GM12864 (cell line): ENCODE measurements at regions not wholly inside any gene's neighbourhood (a gene's known extent, or its start where the extent isn't known, plus 50 kb on each side); places are given as distances from the start of the nearest gene placed in this dataset.

ENCODE experiments used
- DNase-seq: peaks from one replicate; pipeline ENCODE4 v3.0.0-alpha.2; 2011; ENCODE audit warnings: low read depth
- H3K4me3 ChIP-seq: 2 replicates; pipeline ENCODE4 v1.5.1; 2011; ENCODE audit warnings: mild to moderate bottlenecking, low read depth, low read length, control low read depth
- CTCF ChIP-seq: IDR thresholded peaks from 2 replicates; pipeline ENCODE4 v1.5.1; 2011; ENCODE audit warnings: low read depth, mild to moderate bottlenecking, moderate library complexity, low read length, control low read depth, inconsistent platforms; ENCODE audit errors: missing control alignments

- no peak for TF ChIP-seq CTCF
- DNase-seq = no peak
- H3K4me3 ChIP-seq = no peak overlapping the region
Observed at GRCh38 chr11:76729214-76729613, 53.9 kb upstream of the TSKU start.

- no peak for DNase-seq
- TF ChIP-seq CTCF = no peak
- H3K4me3 ChIP-seq = no peak overlapping the region
Observed at GRCh38 chr11:76730887-76731565, 52.1 kb upstream of the TSKU start.

- no peak for TF ChIP-seq CTCF
- H3K4me3 ChIP-seq = no peak overlapping the region
- no peak for DNase-seq
Observed at GRCh38 chr11:76732643-76733042, 50.5 kb upstream of the TSKU start.
